SK-N-SH (cell line): ENCODE measurements at regions not wholly inside any gene's neighbourhood (a gene's known extent, or its start where the extent isn't known, plus 50 kb on each side); places are given as distances from the start of the nearest gene placed in this dataset.

Source experiments
- CTCF ChIA-PET: fragments of 300-600, 350-600 bp; formaldehyde crosslinking; extraction: SDS; loops from one replicate; lab custom pipeline; 2021; lab: Yijun Ruan, JAX
- POLR2A ChIA-PET: fragments of 350-600 bp; sonication (Branson Sonifier 250); formaldehyde crosslinking; extraction: SDS; loops from one replicate; lab custom pipeline; 2020; ENCODE audit warnings: antibody characterized with exemption, inconsistent platforms; lab: Yijun Ruan, JAX
- DNase-seq: peaks from one replicate; pipeline ENCODE4 v3.0.0; 2012
- H2AFZ ChIP-seq: fragments of 200-600 bp; sonication (generic); 2 replicates; pipeline ENCODE4 v1.8.1; 2016; ENCODE audit warnings: antibody characterized with exemption, mild to moderate bottlenecking, low read depth
- H3F3A ChIP-seq: fragments of 200-600 bp; sonication (generic); replicated peaks from 2 replicates; pipeline ENCODE3; 2016; ENCODE audit warnings: antibody characterized with exemption, mild to moderate bottlenecking; ENCODE audit not compliant: insufficient read depth
- H3K27ac ChIP-seq, 2 experiments: fragments of 200-500 bp in 1 of 2; fragments of 200-600 bp in 1 of 2; sonication (Bioruptor generic) in 1 of 2; sonication (generic), shearing (Covaris generic) in 1 of 2; 2 replicates each; pipeline versions ENCODE4 v1.5.1 to v1.6.1; 2014 to 2016; ENCODE audit warnings: low read depth in 2 of 2, inconsistent platforms in 1 of 2, low read length in 1 of 2, mild to moderate bottlenecking in 1 of 2, mixed read lengths in 1 of 2
- H3K27me3 ChIP-seq: fragments of 200-600 bp; sonication (generic), shearing (Covaris generic); 2 replicates; pipeline ENCODE4 v1.6.1; 2016; ENCODE audit warnings: mixed run types; ENCODE audit not compliant: insufficient read depth
- H3K36me3 ChIP-seq, 2 experiments: fragments of 200-500 bp in 1 of 2; fragments of 200-600 bp in 1 of 2; sonication (Bioruptor generic) in 1 of 2; sonication (generic) in 1 of 2; replicated peaks in 1 of 2; 2 replicates each; pipeline versions ENCODE3 to v1.5.1; 2014 to 2016; ENCODE audit warnings: low read length in 1 of 2, mild to moderate bottlenecking in 1 of 2; ENCODE audit not compliant: insufficient read depth in 2 of 2, control insufficient read depth in 1 of 2
- H3K4me1 ChIP-seq, 2 experiments: fragments of 200-500 bp in 1 of 2; fragments of 200-600 bp in 1 of 2; sonication (Bioruptor generic) in 1 of 2; sonication (generic), shearing (Covaris generic) in 1 of 2; 2 replicates each; pipeline versions ENCODE4 v1.5.1 to v1.6.1; 2014 to 2016; ENCODE audit warnings: low read depth in 1 of 2, low read length in 1 of 2, mixed run types in 1 of 2; ENCODE audit not compliant: insufficient read depth in 2 of 2, control insufficient read depth in 1 of 2
- H3K4me2 ChIP-seq: fragments of 200-600 bp; sonication (generic), shearing (Covaris generic); 2 replicates; pipeline ENCODE4 v1.6.1; 2017; ENCODE audit warnings: mixed run types
- H3K4me3 ChIP-seq, 2 experiments: fragments of 200-500 bp in 1 of 2; fragments of 200-600 bp in 1 of 2; sonication (Bioruptor generic) in 1 of 2; sonication (generic), shearing (Covaris generic) in 1 of 2; 2 replicates each; pipeline versions ENCODE4 v1.5.1 to v1.8.1; 2014 to 2016; ENCODE audit warnings: low read depth in 2 of 2, inconsistent platforms in 1 of 2, low read length in 1 of 2, mild to moderate bottlenecking in 1 of 2, mixed read lengths in 1 of 2, moderate library complexity in 1 of 2
- H3K79me2 ChIP-seq: fragments of 200-600 bp; sonication (generic); 2 replicates; pipeline ENCODE4 v1.8.1; 2017; ENCODE audit warnings: mild to moderate bottlenecking; ENCODE audit not compliant: insufficient read depth
- H3K9ac ChIP-seq: fragments of 200-600 bp; sonication (generic); 2 replicates; pipeline ENCODE4 v1.6.1; 2017; ENCODE audit warnings: mixed run types
- H3K9me2 ChIP-seq: fragments of 200-600 bp; sonication (generic); 2 replicates; pipeline ENCODE4 v1.6.1; 2017; ENCODE audit warnings: mixed run types
- H3K9me3 ChIP-seq: fragments of 200-600 bp; sonication (generic); 2 replicates; pipeline ENCODE4 v1.6.1; 2017; ENCODE audit warnings: mixed run types, mild to moderate bottlenecking, moderate library complexity
- H4K20me1 ChIP-seq: fragments of 200-600 bp; sonication (generic); 2 replicates; pipeline ENCODE4 v1.6.1; 2017; ENCODE audit warnings: mild to moderate bottlenecking, mixed run types; ENCODE audit not compliant: insufficient read depth
- EP300 ChIP-seq, 2 experiments: IDR thresholded peaks; 2 replicates each; pipeline versions ENCODE4 v1.4.0 to v1.6.1; 2012; ENCODE audit warnings: borderline replicate concordance in 1 of 2, low read depth in 1 of 2, low read length in 1 of 2
- FOSL2 ChIP-seq: IDR thresholded peaks from 2 replicates; pipeline ENCODE4 v1.4.0; 2012; ENCODE audit warnings: low read depth, mild to moderate bottlenecking, moderate library complexity, borderline replicate concordance
- FOXJ3 ChIP-seq: sonication (generic); formaldehyde crosslinking; IDR thresholded peaks from 2 replicates; pipeline ENCODE4 v1.5.1; 2020; ENCODE audit warnings: mild to moderate bottlenecking, missing genetic modification reagents
- MEF2A ChIP-seq: IDR thresholded peaks from 2 replicates; pipeline ENCODE4 v1.4.0; 2012; ENCODE audit warnings: low read depth, borderline replicate concordance
- RAD21 ChIP-seq: IDR thresholded peaks from 2 replicates; pipeline ENCODE4 v1.6.1; 2012; ENCODE audit warnings: mild to moderate bottlenecking, low read length
- REST ChIP-seq: IDR thresholded peaks from 2 replicates; pipeline ENCODE4 v1.6.1; 2012; ENCODE audit warnings: mild to moderate bottlenecking, low read depth, low read length, moderate library complexity
- RXRA ChIP-seq: IDR thresholded peaks from 2 replicates; pipeline ENCODE4 v1.4.0; 2012; ENCODE audit warnings: low read depth, mild to moderate bottlenecking, borderline replicate concordance
- USF1 ChIP-seq: IDR thresholded peaks from 2 replicates; pipeline ENCODE4 v1.4.0; 2012; ENCODE audit warnings: low read depth, borderline replicate concordance
- YY1 ChIP-seq: IDR thresholded peaks from 2 replicates; pipeline ENCODE4 v1.4.0; 2012; ENCODE audit warnings: low read depth, mild to moderate bottlenecking
- WGBS: methylation state at CpG from one replicate; pipeline ENCODE4 v1.1.6; 2017; ENCODE audit warnings: low lambda C conversion rate; 5-methylcytosine and 5-hydroxymethylcytosine counted together
- TF ChIP-seq, protein P1 (sequence below): IDR thresholded peaks from 2 replicates; pipeline ENCODE4 v1.4.0; 2012; ENCODE audit warnings: low read depth, borderline replicate concordance

DNA sequence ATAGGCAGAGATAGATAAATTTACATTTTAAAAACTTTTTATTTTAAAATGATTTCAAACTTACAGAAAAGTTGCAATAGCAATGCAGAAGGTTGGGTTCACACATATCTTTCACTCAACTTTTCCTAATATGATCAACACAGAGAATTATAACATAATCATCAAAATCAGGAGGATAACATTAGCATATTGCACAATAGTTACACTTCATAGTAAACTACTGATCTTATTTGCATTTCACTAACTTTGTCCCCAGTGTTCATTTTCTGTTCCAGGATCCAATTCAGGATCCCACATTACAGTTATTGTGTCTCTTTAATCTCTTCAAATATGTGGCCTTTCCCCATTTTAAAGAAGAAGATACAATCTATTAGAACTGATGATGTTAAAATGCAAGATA is 115.4 kb upstream of the ETV6 start:
- H3K9me3 ChIP-seq = no peaks in the 10 kb centered on the region
- DNase-seq = no peak
- no peaks in the 10 kb centered on the region for H3K79me2 ChIP-seq
- H3K4me2 ChIP-seq = no peak overlapping the region
- H3F3A ChIP-seq = no peaks in the 10 kb centered on the region
- H3K4me3 ChIP-seq = no peak overlapping the region
- H2AFZ ChIP-seq = no peak overlapping the region
- TF ChIP-seq YY1 (no peak), USF1 (no peak), RAD21 (no peak), EP300 (IDR thresholded peaks at IDR 0.05; ENCODE audit: borderline replicate concordance in 1 of 2, low read depth in 1 of 2, low read length in 1 of 2) (no peak), FOXJ3 (CRISPR knock-in tag) (no peak), REST (no peak)
- TF ChIP-seq, protein P1, sequence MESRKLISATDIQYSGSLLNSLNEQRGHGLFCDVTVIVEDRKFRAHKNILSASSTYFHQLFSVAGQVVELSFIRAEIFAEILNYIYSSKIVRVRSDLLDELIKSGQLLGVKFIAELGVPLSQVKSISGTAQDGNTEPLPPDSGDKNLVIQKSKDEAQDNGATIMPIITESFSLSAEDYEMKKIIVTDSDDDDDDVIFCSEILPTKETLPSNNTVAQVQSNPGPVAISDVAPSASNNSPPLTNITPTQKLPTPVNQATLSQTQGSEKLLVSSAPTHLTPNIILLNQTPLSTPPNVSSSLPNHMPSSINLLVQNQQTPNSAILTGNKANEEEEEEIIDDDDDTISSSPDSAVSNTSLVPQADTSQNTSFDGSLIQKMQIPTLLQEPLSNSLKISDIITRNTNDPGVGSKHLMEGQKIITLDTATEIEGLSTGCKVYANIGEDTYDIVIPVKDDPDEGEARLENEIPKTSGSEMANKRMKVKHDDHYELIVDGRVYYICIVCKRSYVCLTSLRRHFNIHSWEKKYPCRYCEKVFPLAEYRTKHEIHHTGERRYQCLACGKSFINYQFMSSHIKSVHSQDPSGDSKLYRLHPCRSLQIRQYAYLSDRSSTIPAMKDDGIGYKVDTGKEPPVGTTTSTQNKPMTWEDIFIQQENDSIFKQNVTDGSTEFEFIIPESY = no peak
- no peaks in the 10 kb centered on the region for H3K36me3 ChIP-seq
- no peaks in the 10 kb centered on the region for H3K9me2 ChIP-seq
- ChIA-PET POLR2A (no interaction called here), CTCF (no interaction called here)
- peaks cover 8% of the 10 kb centered on the region; the same call in 1 of the 2 replicates for H3K27me3 ChIP-seq
- H3K9ac ChIP-seq = no peak overlapping the region
- H3K27ac ChIP-seq = no peak overlapping the region
- H3K4me1 ChIP-seq = no peaks in the 10 kb centered on the region
- H4K20me1 ChIP-seq = no peaks in the 10 kb centered on the region

DNA sequence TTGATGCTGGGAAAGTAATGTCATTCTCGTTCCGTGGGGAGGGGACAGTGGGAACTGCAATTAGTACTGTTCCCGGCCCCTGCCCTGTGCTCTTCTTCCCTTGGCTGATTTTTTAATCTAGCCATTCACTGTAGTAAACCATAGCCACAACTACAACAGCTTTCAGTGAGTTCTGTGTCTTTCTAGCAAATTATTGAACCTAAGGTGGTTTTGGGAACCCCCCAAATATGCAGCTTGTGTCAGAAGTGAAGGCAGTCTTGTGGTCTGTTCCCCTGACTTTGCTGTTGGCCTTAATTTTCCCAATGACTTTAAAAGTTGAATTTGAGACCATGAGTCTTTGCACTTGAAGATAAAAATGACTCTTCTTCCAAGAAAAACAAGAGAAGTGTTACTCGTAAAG is 114.3 kb upstream of the ETV6 start:
- ChIA-PET POLR2A (no interaction called here), CTCF (no interaction called here)
- peaks cover 8% of the 10 kb centered on the region; the same call in 1 of the 2 replicates for H3K27me3 ChIP-seq
- no peaks in the 10 kb centered on the region for H3K4me1 ChIP-seq
- no peaks in the 10 kb centered on the region for H3F3A ChIP-seq
- H2AFZ ChIP-seq = no peak overlapping the region
- H3K9me2 ChIP-seq = no peaks in the 10 kb centered on the region
- H3K4me3 ChIP-seq = no peak overlapping the region
- H3K36me3 ChIP-seq = no peaks in the 10 kb centered on the region
- H3K4me2 ChIP-seq = no peak overlapping the region
- H4K20me1 ChIP-seq = no peaks in the 10 kb centered on the region
- no peak overlapping the region for H3K9ac ChIP-seq
- no peaks in the 10 kb centered on the region for H3K79me2 ChIP-seq
- H3K27ac ChIP-seq = no peak overlapping the region
- DNase-seq = no peak
- no peaks in the 10 kb centered on the region for H3K9me3 ChIP-seq
- TF ChIP-seq RXRA = no peak
- TF ChIP-seq, protein P1 = no peak
- TF ChIP-seq FOSL2 = no peak
- TF ChIP-seq MEF2A = no peak
- 45% methylated on average over 4 of the region's 4 CpGs for WGBS
